ENCODE measurements at regions not wholly inside any gene's neighbourhood (a gene's known extent, or its start where the extent isn't known, plus 50 kb on each side); places are given as distances from the start of the nearest gene placed in this dataset.

DNA sequence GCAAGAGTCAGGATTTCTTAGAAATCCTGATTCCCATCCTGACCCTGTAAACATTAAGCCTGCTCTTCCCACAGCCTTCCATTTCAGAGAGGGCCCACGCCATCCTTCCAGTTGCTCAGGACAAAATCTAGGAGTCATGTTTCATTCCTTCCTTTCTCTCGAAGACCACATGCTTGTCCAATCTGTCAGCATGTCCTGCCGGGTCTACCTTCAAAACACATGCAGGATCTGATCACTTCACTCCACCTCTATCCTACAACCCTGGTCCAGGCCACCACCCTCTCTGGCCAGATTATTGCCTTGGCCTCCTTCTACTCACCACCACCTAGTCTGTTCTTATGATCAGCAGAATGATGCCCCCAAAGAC lies 79.8 kb downstream of the C5orf15 start:
- TF ChIP-seq SUZ12 (IDR thresholded peaks at IDR 0.05) = no peak
- TF ChIP-seq FOXM1 (IDR thresholded peaks at IDR 0.05; ENCODE audit: borderline replicate concordance) = no peak
- no peak for TF ChIP-seq SP1 (IDR thresholded peaks at IDR 0.05)
- no peak for TF ChIP-seq ZNF384 (IDR thresholded peaks at IDR 0.05)
- TF ChIP-seq CTBP1 (IDR thresholded peaks at IDR 0.05; ENCODE audit: borderline replicate concordance) = no peak
- no peak for TF ChIP-seq ARNT (IDR thresholded peaks at IDR 0.05)
- TF ChIP-seq FOXA1 (IDR thresholded peaks at IDR 0.05) = no peak
- no peak for TF ChIP-seq TARDBP (IDR thresholded peaks at IDR 0.05)
- no peak for TF ChIP-seq L3MBTL2 (conservative IDR thresholded peaks at IDR 0.05)

Data from HEK293T (cell line).